GM12873 (cell line): ENCODE measurements at regions not wholly inside any gene's neighbourhood (a gene's known extent, or its start where the extent isn't known, plus 50 kb on each side); places are given as distances from the start of the nearest gene placed in this dataset.

Source experiments
- CTCF ChIP-seq: IDR thresholded peaks from 2 replicates; pipeline ENCODE4 v1.5.1; 2012; ENCODE audit warnings: low read depth, mild to moderate bottlenecking, moderate library complexity, low read length, control low read depth; ENCODE audit not compliant: insufficient read depth; ENCODE audit errors: missing control alignments

GRCh38 chr16:79790854-79791253 is 190.3 kb upstream of the MAF start:
- no peak for TF ChIP-seq CTCF

GRCh38 chr16:79788949-79789348 is 188.4 kb upstream of the MAF start:
- TF ChIP-seq CTCF: no peak

GRCh38 chr16:79786389-79786788 is 185.9 kb upstream of the MAF start:
- no peak for TF ChIP-seq CTCF

- no peak for TF ChIP-seq CTCF
These were observed 183.5 kb upstream of the MAF start for GRCh38 chr16:79784007-79784406.

GRCh38 chr16:79777679-79778078 is 177.1 kb upstream of the MAF start:
- no peak for TF ChIP-seq CTCF

GRCh38 chr16:79776243-79776847 is 175.8 kb upstream of the MAF start:
- no peak for TF ChIP-seq CTCF

- TF ChIP-seq CTCF: no peak
These were observed 172.2 kb upstream of the MAF start for GRCh38 chr16:79772784-79773183.

GRCh38 chr16:79772048-79772447 is 171.5 kb upstream of the MAF start:
- TF ChIP-seq CTCF: no peak
